ENCODE measurements at regions not wholly inside any gene's neighbourhood (a gene's known extent, or its start where the extent isn't known, plus 50 kb on each side); places are given as distances from the start of the nearest gene placed in this dataset.
"Not testable (repeated sequence)": the region's sequence is repeated elsewhere in the genome, so short reads cannot be mapped to it uniquely, and the experiment has no call there.

GRCh38 chr4:77450006-77450405, 155.6 kb upstream of the CXCL13 start:
- DNase-seq (ENCODE audit: low read depth) (no peak), FAIRE-seq (no peak)
- Histone ChIP-seq H3K36me3 (ENCODE audit: control insufficient read depth, insufficient read depth, low read length) (no peaks in the 10 kb centered on the region), H3K27me3 (ENCODE audit: control insufficient read depth, insufficient read depth, low read length) (no peaks in the 10 kb centered on the region), H3K4me3 (ENCODE audit: low read depth, low read length) (no peak overlapping the region)
- no peak for TF ChIP-seq CTCF (IDR thresholded peaks at IDR 0.05; ENCODE audit: insufficient read depth, low read length, severe bottlenecking)

- Histone ChIP-seq H3K36me3 (ENCODE audit: control insufficient read depth, insufficient read depth, low read length) (no peaks in the 10 kb centered on the region), H3K27me3 (ENCODE audit: control insufficient read depth, insufficient read depth, low read length) (no peaks in the 10 kb centered on the region), H3K4me3 (ENCODE audit: low read depth, low read length) (no peak overlapping the region)
- DNase-seq (ENCODE audit: low read depth) (no peak), FAIRE-seq (no peak)
- TF ChIP-seq CTCF (IDR thresholded peaks at IDR 0.05; ENCODE audit: insufficient read depth, low read length, severe bottlenecking), result no peak
These were observed 154.1 kb upstream of the CXCL13 start for GRCh38 chr4:77451530-77451929.

GRCh38 chr4:77452117-77452516, 153.5 kb upstream of the CXCL13 start:
- not testable (repeated sequence) for H3K36me3 ChIP-seq (ENCODE audit: control insufficient read depth, insufficient read depth, low read length); H3K4me3 ChIP-seq (ENCODE audit: low read depth, low read length); DNase-seq (ENCODE audit: low read depth); H3K27me3 ChIP-seq (ENCODE audit: control insufficient read depth, insufficient read depth, low read length)
- peak; percentile 96 for FAIRE-seq

GRCh38 chr4:77453911-77454310, 151.7 kb upstream of the CXCL13 start:
- FAIRE-seq (no peak), DNase-seq (ENCODE audit: low read depth) (peak; percentile 73)
- Histone ChIP-seq H3K36me3 (ENCODE audit: control insufficient read depth, insufficient read depth, low read length) (no peaks in the 10 kb centered on the region), H3K4me3 (ENCODE audit: low read depth, low read length) (no peak overlapping the region), H3K27me3 (ENCODE audit: control insufficient read depth, insufficient read depth, low read length) (no peaks in the 10 kb centered on the region)
- no peak for TF ChIP-seq CTCF (IDR thresholded peaks at IDR 0.05; ENCODE audit: insufficient read depth, low read length, severe bottlenecking)

GRCh38 chr4:77454858-77455257, 150.8 kb upstream of the CXCL13 start:
- no peak for FAIRE-seq
- no peaks in the 10 kb centered on the region for H3K27me3 ChIP-seq (ENCODE audit: control insufficient read depth, insufficient read depth, low read length)
- H3K36me3 ChIP-seq (ENCODE audit: control insufficient read depth, insufficient read depth, low read length), result no peaks in the 10 kb centered on the region
- TF ChIP-seq CTCF (IDR thresholded peaks at IDR 0.05; ENCODE audit: insufficient read depth, low read length, severe bottlenecking), result no peak
- no peak overlapping the region for H3K4me3 ChIP-seq (ENCODE audit: low read depth, low read length)
- DNase-seq (ENCODE audit: low read depth), result peak; percentile 62

GRCh38 chr4:77464100-77464499, 141.5 kb upstream of the CXCL13 start:
- FAIRE-seq; H3K36me3 ChIP-seq (ENCODE audit: control insufficient read depth, insufficient read depth, low read length); H3K27me3 ChIP-seq (ENCODE audit: control insufficient read depth, insufficient read depth, low read length); DNase-seq (ENCODE audit: low read depth); H3K4me3 ChIP-seq (ENCODE audit: low read depth, low read length): not testable (repeated sequence)

- DNase-seq (ENCODE audit: low read depth), result peak; percentile 46
- FAIRE-seq, result no peak
- no peaks in the 10 kb centered on the region for H3K27me3 ChIP-seq (ENCODE audit: control insufficient read depth, insufficient read depth, low read length)
- no peak overlapping the region for H3K4me3 ChIP-seq (ENCODE audit: low read depth, low read length)
- TF ChIP-seq CTCF (IDR thresholded peaks at IDR 0.05; ENCODE audit: insufficient read depth, low read length, severe bottlenecking), result peak; percentile 80
- H3K36me3 ChIP-seq (ENCODE audit: control insufficient read depth, insufficient read depth, low read length), result no peaks in the 10 kb centered on the region
These were observed 140.3 kb upstream of the CXCL13 start for GRCh38 chr4:77465271-77465670.
